ENCODE measurements at regions not wholly inside any gene's neighbourhood (a gene's known extent, or its start where the extent isn't known, plus 50 kb on each side); places are given as distances from the start of the nearest gene placed in this dataset.

GRCh38 chr7:94089806-94090205, 85.7 kb upstream of the BET1 start:
- no peak overlapping the region for H3K4me3 ChIP-seq (ENCODE audit: low read depth in 1 of 2, low read length in 1 of 2)
- no peaks in the 10 kb centered on the region for H3K4me1 ChIP-seq (ENCODE audit: control insufficient read depth in 1 of 2, insufficient read depth in 1 of 2, low read depth in 1 of 2, low read length in 1 of 2)
- H3K27me3 ChIP-seq = peaks cover 22% of the 10 kb centered on the region
- no peaks in the 10 kb centered on the region for H3K36me3 ChIP-seq
- no peak for TF ChIP-seq CTCF (IDR thresholded peaks at IDR 0.05)
- H3K9me3 ChIP-seq = no peaks in the 10 kb centered on the region
- no peak overlapping the region for H3K27ac ChIP-seq

GRCh38 chr7:94092980-94093379, 88.8 kb upstream of the BET1 start:
- H3K4me3 ChIP-seq (ENCODE audit: low read depth in 1 of 2, low read length in 1 of 2) = no peak overlapping the region
- TF ChIP-seq CTCF (IDR thresholded peaks at IDR 0.05) = no peak
- H3K27ac ChIP-seq = no peak overlapping the region
- peaks cover 17% of the 10 kb centered on the region for H3K27me3 ChIP-seq
- H3K9me3 ChIP-seq = no peaks in the 10 kb centered on the region
- H3K4me1 ChIP-seq (ENCODE audit: control insufficient read depth in 1 of 2, insufficient read depth in 1 of 2, low read depth in 1 of 2, low read length in 1 of 2) = no peaks in the 10 kb centered on the region
- no peaks in the 10 kb centered on the region for H3K36me3 ChIP-seq

GRCh38 chr7:94094298-94094697, 90.1 kb upstream of the BET1 start:
- no peaks in the 10 kb centered on the region for H3K4me1 ChIP-seq (ENCODE audit: control insufficient read depth in 1 of 2, insufficient read depth in 1 of 2, low read depth in 1 of 2, low read length in 1 of 2)
- no peaks in the 10 kb centered on the region for H3K9me3 ChIP-seq
- no peak for TF ChIP-seq CTCF (IDR thresholded peaks at IDR 0.05)
- H3K36me3 ChIP-seq = no peaks in the 10 kb centered on the region
- H3K27me3 ChIP-seq = peaks cover 17% of the 10 kb centered on the region
- no peak overlapping the region for H3K4me3 ChIP-seq (ENCODE audit: low read depth in 1 of 2, low read length in 1 of 2)
- no peak overlapping the region for H3K27ac ChIP-seq

GRCh38 chr7:94095316-94096009, 91.3 kb upstream of the BET1 start:
- no peak for TF ChIP-seq CTCF (IDR thresholded peaks at IDR 0.05)
- Histone ChIP-seq H3K27ac (no peak overlapping the region), H3K4me1 (ENCODE audit: control insufficient read depth in 1 of 2, insufficient read depth in 1 of 2, low read depth in 1 of 2, low read length in 1 of 2) (no peaks in the 10 kb centered on the region), H3K9me3 (no peaks in the 10 kb centered on the region), H3K27me3 (peaks cover 16% of the 10 kb centered on the region), H3K4me3 (ENCODE audit: low read depth in 1 of 2, low read length in 1 of 2) (no peak overlapping the region), H3K36me3 (no peaks in the 10 kb centered on the region)

- no peaks in the 10 kb centered on the region for H3K9me3 ChIP-seq
- H3K27ac ChIP-seq = no peak overlapping the region
- no peak for TF ChIP-seq CTCF (IDR thresholded peaks at IDR 0.05)
- H3K27me3 ChIP-seq = no peaks in the 10 kb centered on the region
- no peak overlapping the region for H3K4me3 ChIP-seq (ENCODE audit: low read depth in 1 of 2, low read length in 1 of 2)
- H3K4me1 ChIP-seq (ENCODE audit: control insufficient read depth in 1 of 2, insufficient read depth in 1 of 2, low read depth in 1 of 2, low read length in 1 of 2) = no peaks in the 10 kb centered on the region
- no peaks in the 10 kb centered on the region for H3K36me3 ChIP-seq
Observed at GRCh38 chr7:94099679-94100078, 95.5 kb upstream of the BET1 start.

Data from neutrophil (primary cell).